HCT116 (cell line): ENCODE measurements at regions not wholly inside any gene's neighbourhood (a gene's known extent, or its start where the extent isn't known, plus 50 kb on each side); places are given as distances from the start of the nearest gene placed in this dataset.

ENCODE experiments used
- ATAC-seq: fragments of 200-7000 bp; cut with Tn5 transposase; 2 replicates; pipeline ENCODE4 v1.9.1; 2020; ENCODE audit warnings: mild to moderate bottlenecking, moderate library complexity
- BruUV-seq: library from RNA; stranded (reverse); fragments of 400-500 nt; replicated peaks from 2 replicates; lab custom pipeline; 2021; lab: Mats Ljungman, UMichigan
- CTCF ChIA-PET: fragments of 300-600 bp; sonication (Branson Sonifier 250); formaldehyde crosslinking; loops from one replicate; lab custom pipeline; 2021; ENCODE audit warnings: antibody characterized with exemption; lab: Charles Lee
- POLR2A ChIA-PET: fragments of 300-600, 350-600 bp; sonication (Branson Sonifier 250); formaldehyde crosslinking; loops from one replicate; lab custom pipeline; 2021; ENCODE audit warnings: antibody characterized with exemption; lab: Charles Lee
- RAD21 ChIA-PET, 2 experiments: fragments of 300-600 bp; sonication (Branson Sonifier 250); formaldehyde crosslinking; loops; one replicate each; lab custom pipeline; 2023; ENCODE audit warnings: low total read pairs in 2 of 2; ENCODE audit not compliant: uncharacterized antibody in 2 of 2, unreplicated experiment in 2 of 2, low non-redundant PET in 1 of 2; lab: Charles Lee
- DNase-seq: peaks from one replicate; pipeline ENCODE4 v3.0.0-alpha.2; 2010; ENCODE audit warnings: low read depth, low spot score
- H2AFZ ChIP-seq: fragments of 200-600 bp; shearing (Covaris generic), sonication (generic); 2 replicates; pipeline ENCODE4 v1.6.1; 2017; ENCODE audit warnings: low read depth, mixed run types, mixed read lengths, antibody characterized with exemption, low read length; ENCODE audit not compliant: poor library complexity, severe bottlenecking
- H3K27ac ChIP-seq: 2 replicates; pipeline ENCODE4 v1.5.1; 2012; ENCODE audit warnings: low read depth, low read length
- H3K27me3 ChIP-seq: fragments of 200-600 bp; sonication (generic); 2 replicates; pipeline ENCODE4 v1.6.1; 2016; ENCODE audit warnings: mixed run types, low read length, mixed read lengths; ENCODE audit not compliant: insufficient read depth
- H3K36me3 ChIP-seq, 2 experiments: fragments of 200-500 bp in 1 of 2; fragments of 200-600 bp in 1 of 2; sonication (Bioruptor generic) in 1 of 2; sonication (generic) in 1 of 2; 2 replicates each; pipeline versions ENCODE4 v1.5.1 to v1.6.1; 2014 to 2016; ENCODE audit warnings: low read length in 2 of 2, inconsistent platforms in 1 of 2, mixed read lengths in 1 of 2, mixed run types in 1 of 2; ENCODE audit not compliant: insufficient read depth in 2 of 2, control insufficient read depth in 1 of 2
- H3K4me1 ChIP-seq, 2 experiments: fragments of 200-600 bp in 1 of 2; sonication (generic) in 1 of 2; 2 replicates each; pipeline versions ENCODE4 v1.5.1 to v1.6.1; 2012 to 2017; ENCODE audit warnings: low read length in 2 of 2, inconsistent platforms in 1 of 2, mild to moderate bottlenecking in 1 of 2, mixed read lengths in 1 of 2, mixed run types in 1 of 2, moderate library complexity in 1 of 2; ENCODE audit not compliant: insufficient read depth in 2 of 2, control insufficient read depth in 1 of 2
- H3K4me2 ChIP-seq: fragments of 200-600 bp; sonication (generic); 2 replicates; pipeline ENCODE4 v1.6.1; 2017; ENCODE audit warnings: mixed run types, low read length, mixed read lengths
- H3K4me3 ChIP-seq, 2 experiments: fragments of 200-600 bp in 1 of 2; sonication (generic) in 1 of 2; replicated peaks in 1 of 2; 2 replicates each; pipeline ENCODE4 v1.5.1; 2011 to 2016; ENCODE audit warnings: low read length in 2 of 2, control low read depth in 1 of 2, low read depth in 1 of 2, mild to moderate bottlenecking in 1 of 2, mixed read lengths in 1 of 2, mixed run types in 1 of 2
- H3K79me2 ChIP-seq: fragments of 200-600 bp; sonication (generic); 2 replicates; pipeline ENCODE4 v1.6.1; 2017; ENCODE audit warnings: mild to moderate bottlenecking, mixed run types, low read length, moderate library complexity, mixed read lengths; ENCODE audit not compliant: insufficient read depth
- H3K9ac ChIP-seq: fragments of 200-600 bp; sonication (generic); 2 replicates; pipeline ENCODE4 v1.6.1; 2016; ENCODE audit warnings: low read length, mixed read lengths
- H3K9me2 ChIP-seq: fragments of 200-600 bp; sonication (generic), shearing (Covaris generic); 2 replicates; pipeline ENCODE4 v1.6.1; 2017; ENCODE audit warnings: mixed run types, mild to moderate bottlenecking, moderate library complexity; ENCODE audit not compliant: insufficient read depth
- H3K9me3 ChIP-seq, 2 experiments: fragments of 200-500 bp in 1 of 2; fragments of 200-600 bp in 1 of 2; sonication (Bioruptor generic) in 1 of 2; sonication (generic) in 1 of 2; 2 replicates each; pipeline ENCODE4 v1.6.1; 2014 to 2017; ENCODE audit warnings: low read length in 2 of 2, mixed read lengths in 2 of 2, inconsistent platforms in 1 of 2, low read depth in 1 of 2, mild to moderate bottlenecking in 1 of 2, mixed run types in 1 of 2, moderate library complexity in 1 of 2; ENCODE audit not compliant: control insufficient read depth in 1 of 2, insufficient read depth in 1 of 2
- H4K20me1 ChIP-seq: fragments of 200-600 bp; sonication (generic), shearing (Covaris generic); 2 replicates; pipeline ENCODE4 v1.6.1; 2017; ENCODE audit warnings: mixed run types, mild to moderate bottlenecking, moderate library complexity; ENCODE audit not compliant: insufficient read depth
- ELF1 ChIP-seq: IDR thresholded peaks from 2 replicates; pipeline ENCODE4 v1.6.1; 2012; ENCODE audit warnings: low read depth, borderline replicate concordance
- EZH2phosphoT487 ChIP-seq: fragments of 200-600 bp; IDR thresholded peaks from 2 replicates; pipeline ENCODE4 v1.6.1; 2018; ENCODE audit warnings: antibody characterized with exemption, borderline replicate concordance
- FOSL1 ChIP-seq: IDR thresholded peaks from 2 replicates; pipeline ENCODE4 v1.6.1; 2012; ENCODE audit warnings: low read depth
- POLR2AphosphoS5 ChIP-seq: IDR thresholded peaks from 2 replicates; pipeline ENCODE4 v1.6.1; 2011; ENCODE audit warnings: mild to moderate bottlenecking, low read depth, low read length, moderate library complexity
- RAD21 ChIP-seq: IDR thresholded peaks from 2 replicates; pipeline ENCODE4 v1.6.1; 2012; ENCODE audit warnings: low read depth, mild to moderate bottlenecking
- SP1 ChIP-seq: IDR thresholded peaks from 2 replicates; pipeline ENCODE4 v1.6.1; 2012; ENCODE audit warnings: low read depth
- TCF7L2 ChIP-seq: IDR thresholded peaks from 2 replicates; pipeline ENCODE4 v1.7.0; 2011; ENCODE audit warnings: borderline replicate concordance, inconsistent platforms; ENCODE audit not compliant: insufficient read depth, insufficient read length; ENCODE audit errors: extremely low read depth
- YY1 ChIP-seq: IDR thresholded peaks from 2 replicates; pipeline ENCODE4 v1.6.1; 2011; ENCODE audit warnings: low read length, low read depth, moderate library complexity, mild to moderate bottlenecking; ENCODE audit not compliant: insufficient replicate concordance; ENCODE audit errors: extremely low read depth
- ZFX ChIP-seq: fragments of 450-650 bp; IDR thresholded peaks from 2 replicates; pipeline ENCODE4 v1.6.1; 2017
- ZNF274 ChIP-seq: fragments of 200-500 bp; sonication (Bioruptor generic); IDR thresholded peaks from 2 replicates; pipeline ENCODE4 v1.6.1; 2014; ENCODE audit warnings: mild to moderate bottlenecking, low read depth, low read length, inconsistent platforms
- intact Hi-C: fragments of 100-400 bp; cut with micrococcal nuclease; formaldehyde crosslinking; loops from 2 replicates; pipeline ENCODE4 v1.10.0; 2022
- TF ChIP-seq, protein P1 (sequence below): IDR thresholded peaks from 2 replicates; pipeline ENCODE4 v1.6.1; 2012
- TF ChIP-seq, protein P2 (sequence below): IDR thresholded peaks from 2 replicates; pipeline ENCODE4 v1.6.1; 2012
- TF ChIP-seq, protein P3 (sequence below): IDR thresholded peaks from 2 replicates; pipeline ENCODE4 v1.6.1; 2012; ENCODE audit warnings: low read depth
- TF ChIP-seq, protein P4 (sequence below), 3 experiments: fragments of 200-600 bp in 1 of 3; sonication (generic) in 1 of 3; IDR thresholded peaks in 2 of 3; conservative IDR thresholded peaks in 1 of 3; 2 replicates each; pipeline ENCODE4 v1.5.1; 2012 to 2017; ENCODE audit warnings: low read depth in 2 of 3, low read length in 2 of 3, antibody characterized with exemption in 1 of 3, borderline replicate concordance in 1 of 3, control low read depth in 1 of 3, mild to moderate bottlenecking in 1 of 3, mixed read lengths in 1 of 3, mixed run types in 1 of 3, moderate library complexity in 1 of 3; ENCODE audit not compliant: insufficient read depth in 1 of 3

DNA sequence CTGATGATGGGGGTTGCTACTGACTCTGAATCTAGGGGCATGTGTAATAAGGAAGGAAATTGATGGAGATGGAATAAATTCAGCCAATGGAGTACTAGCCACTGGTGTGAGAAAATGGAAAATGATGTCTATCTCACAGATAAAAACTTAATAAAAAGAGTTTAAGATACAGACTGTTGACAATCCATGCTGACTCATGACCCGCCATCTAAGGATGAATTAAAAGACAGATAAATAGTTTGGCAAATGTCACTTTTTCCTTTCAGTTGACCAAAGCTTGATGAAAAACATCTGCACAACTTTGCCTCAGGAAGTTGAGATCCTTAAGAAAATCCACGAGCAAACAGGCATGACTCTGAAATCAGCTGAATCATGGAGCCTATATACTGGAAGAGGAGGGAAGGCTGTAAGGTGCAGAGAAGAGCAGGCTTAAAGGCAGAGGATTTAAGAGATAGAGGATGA is 82.6 kb upstream of the BMP5 start:
- TF ChIP-seq FOSL1: no peak
- TF ChIP-seq, protein P1, sequence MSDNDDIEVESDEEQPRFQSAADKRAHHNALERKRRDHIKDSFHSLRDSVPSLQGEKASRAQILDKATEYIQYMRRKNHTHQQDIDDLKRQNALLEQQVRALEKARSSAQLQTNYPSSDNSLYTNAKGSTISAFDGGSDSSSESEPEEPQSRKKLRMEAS: no peak
- no peak for TF ChIP-seq POLR2AphosphoS5
- TF ChIP-seq EZH2phosphoT487: no peak
- Histone ChIP-seq H3K4me3 (no peak overlapping the region), H3K27ac (no peak overlapping the region), H3K79me2 (no peaks in the 10 kb centered on the region), H3K36me3 (no peaks in the 10 kb centered on the region), H3K27me3 (no peaks in the 10 kb centered on the region), H3K9ac (no peak overlapping the region), H3K9me2 (no peaks in the 10 kb centered on the region), H2AFZ (no peak overlapping the region), H3K4me1 (no peaks in the 10 kb centered on the region), H3K4me2 (no peak overlapping the region), H4K20me1 (no peaks in the 10 kb centered on the region), H3K9me3 (no peaks in the 10 kb centered on the region)
- ChIA-PET CTCF (no interaction called here), RAD21 (no interaction called here), POLR2A (no interaction called here)
- ATAC-seq (no peak), DNase-seq (no peak)
- intact Hi-C loops: no loop called here
- BruUV-seq: no TSS peak

DNA sequence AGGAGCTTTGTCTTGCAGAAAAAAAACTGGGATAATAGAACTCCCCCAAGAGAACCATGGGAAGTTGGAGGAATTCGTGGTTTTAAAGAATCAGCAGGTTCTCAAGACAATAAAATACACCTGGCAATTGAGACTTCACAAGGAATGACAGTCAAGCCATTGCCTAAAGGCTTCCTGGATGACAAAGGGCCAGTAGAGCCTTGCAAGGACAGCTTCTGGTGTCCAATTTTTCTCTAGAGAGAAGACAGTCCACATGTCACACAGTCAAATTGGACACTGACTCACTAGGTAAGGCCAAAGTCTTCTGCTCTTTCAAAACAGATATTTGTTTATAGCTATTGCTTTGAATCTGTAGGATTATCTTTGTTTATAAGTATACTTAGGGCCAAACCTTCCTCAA is 80.3 kb upstream of the BMP5 start:
- DNase-seq (no peak), ATAC-seq (no peak)
- ChIA-PET POLR2A (no interaction called here), CTCF (interaction anchor here (1.2 to 5.2 kb wide), 3 partner anchors 337 to 679 kb away, joined by 3 to 23 read pairs (median 4); no protein-coding TSS in a partner anchor), RAD21 (no interaction called here)
- no TSS peak for BruUV-seq
- H3K27ac ChIP-seq: no peak overlapping the region
- H3K4me1 ChIP-seq: no peaks in the 10 kb centered on the region
- H3K79me2 ChIP-seq: no peaks in the 10 kb centered on the region
- intact Hi-C loops: no loop called here
- H2AFZ ChIP-seq: no peak overlapping the region
- no peaks in the 10 kb centered on the region for H3K9me3 ChIP-seq
- no peaks in the 10 kb centered on the region for H3K9me2 ChIP-seq
- no peaks in the 10 kb centered on the region for H3K36me3 ChIP-seq
- no peak overlapping the region for H3K4me2 ChIP-seq
- no peak overlapping the region for H3K9ac ChIP-seq
- H3K4me3 ChIP-seq: no peak overlapping the region
- no peaks in the 10 kb centered on the region for H3K27me3 ChIP-seq
- H4K20me1 ChIP-seq: no peaks in the 10 kb centered on the region
- no peak for TF ChIP-seq ZNF274
- TF ChIP-seq TCF7L2: no peak
- TF ChIP-seq SP1: no peak
- TF ChIP-seq ELF1: no peak
- TF ChIP-seq RAD21: no peak
- TF ChIP-seq FOSL1: no peak
- TF ChIP-seq, protein P1: no peak
- TF ChIP-seq, protein P2, sequence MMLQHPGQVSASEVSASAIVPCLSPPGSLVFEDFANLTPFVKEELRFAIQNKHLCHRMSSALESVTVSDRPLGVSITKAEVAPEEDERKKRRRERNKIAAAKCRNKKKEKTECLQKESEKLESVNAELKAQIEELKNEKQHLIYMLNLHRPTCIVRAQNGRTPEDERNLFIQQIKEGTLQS: no peak
- TF ChIP-seq YY1: no peak
- TF ChIP-seq ZFX: no peak
- TF ChIP-seq, protein P3, sequence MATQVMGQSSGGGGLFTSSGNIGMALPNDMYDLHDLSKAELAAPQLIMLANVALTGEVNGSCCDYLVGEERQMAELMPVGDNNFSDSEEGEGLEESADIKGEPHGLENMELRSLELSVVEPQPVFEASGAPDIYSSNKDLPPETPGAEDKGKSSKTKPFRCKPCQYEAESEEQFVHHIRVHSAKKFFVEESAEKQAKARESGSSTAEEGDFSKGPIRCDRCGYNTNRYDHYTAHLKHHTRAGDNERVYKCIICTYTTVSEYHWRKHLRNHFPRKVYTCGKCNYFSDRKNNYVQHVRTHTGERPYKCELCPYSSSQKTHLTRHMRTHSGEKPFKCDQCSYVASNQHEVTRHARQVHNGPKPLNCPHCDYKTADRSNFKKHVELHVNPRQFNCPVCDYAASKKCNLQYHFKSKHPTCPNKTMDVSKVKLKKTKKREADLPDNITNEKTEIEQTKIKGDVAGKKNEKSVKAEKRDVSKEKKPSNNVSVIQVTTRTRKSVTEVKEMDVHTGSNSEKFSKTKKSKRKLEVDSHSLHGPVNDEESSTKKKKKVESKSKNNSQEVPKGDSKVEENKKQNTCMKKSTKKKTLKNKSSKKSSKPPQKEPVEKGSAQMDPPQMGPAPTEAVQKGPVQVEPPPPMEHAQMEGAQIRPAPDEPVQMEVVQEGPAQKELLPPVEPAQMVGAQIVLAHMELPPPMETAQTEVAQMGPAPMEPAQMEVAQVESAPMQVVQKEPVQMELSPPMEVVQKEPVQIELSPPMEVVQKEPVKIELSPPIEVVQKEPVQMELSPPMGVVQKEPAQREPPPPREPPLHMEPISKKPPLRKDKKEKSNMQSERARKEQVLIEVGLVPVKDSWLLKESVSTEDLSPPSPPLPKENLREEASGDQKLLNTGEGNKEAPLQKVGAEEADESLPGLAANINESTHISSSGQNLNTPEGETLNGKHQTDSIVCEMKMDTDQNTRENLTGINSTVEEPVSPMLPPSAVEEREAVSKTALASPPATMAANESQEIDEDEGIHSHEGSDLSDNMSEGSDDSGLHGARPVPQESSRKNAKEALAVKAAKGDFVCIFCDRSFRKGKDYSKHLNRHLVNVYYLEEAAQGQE: no peak
- TF ChIP-seq, protein P4, sequence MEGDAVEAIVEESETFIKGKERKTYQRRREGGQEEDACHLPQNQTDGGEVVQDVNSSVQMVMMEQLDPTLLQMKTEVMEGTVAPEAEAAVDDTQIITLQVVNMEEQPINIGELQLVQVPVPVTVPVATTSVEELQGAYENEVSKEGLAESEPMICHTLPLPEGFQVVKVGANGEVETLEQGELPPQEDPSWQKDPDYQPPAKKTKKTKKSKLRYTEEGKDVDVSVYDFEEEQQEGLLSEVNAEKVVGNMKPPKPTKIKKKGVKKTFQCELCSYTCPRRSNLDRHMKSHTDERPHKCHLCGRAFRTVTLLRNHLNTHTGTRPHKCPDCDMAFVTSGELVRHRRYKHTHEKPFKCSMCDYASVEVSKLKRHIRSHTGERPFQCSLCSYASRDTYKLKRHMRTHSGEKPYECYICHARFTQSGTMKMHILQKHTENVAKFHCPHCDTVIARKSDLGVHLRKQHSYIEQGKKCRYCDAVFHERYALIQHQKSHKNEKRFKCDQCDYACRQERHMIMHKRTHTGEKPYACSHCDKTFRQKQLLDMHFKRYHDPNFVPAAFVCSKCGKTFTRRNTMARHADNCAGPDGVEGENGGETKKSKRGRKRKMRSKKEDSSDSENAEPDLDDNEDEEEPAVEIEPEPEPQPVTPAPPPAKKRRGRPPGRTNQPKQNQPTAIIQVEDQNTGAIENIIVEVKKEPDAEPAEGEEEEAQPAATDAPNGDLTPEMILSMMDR (IDR thresholded peaks at IDR 0.05 in 2 of 3, conservative IDR thresholded peaks at IDR 0.05 in 1 of 3; ENCODE audit: borderline replicate concordance in 1 of 3, insufficient read depth in 1 of 3, low read depth in 2 of 3, low read length in 2 of 3): no peak
